HUES6 (cell line): ENCODE measurements at regions not wholly inside any gene's neighbourhood (a gene's known extent, or its start where the extent isn't known, plus 50 kb on each side); places are given as distances from the start of the nearest gene placed in this dataset.

Experiments
- H3K27ac ChIP-seq: 2 replicates; pipeline ENCODE4 v1.7.0; 2013; ENCODE audit warnings: low read depth, mild to moderate bottlenecking, low read length, inconsistent platforms
- H3K27me3 ChIP-seq: 2 replicates; pipeline ENCODE4 v1.6.1; 2013; ENCODE audit warnings: low read length; ENCODE audit not compliant: control insufficient read depth, insufficient read depth
- H3K36me3 ChIP-seq: 2 replicates; pipeline ENCODE4 v1.6.1; 2013; ENCODE audit warnings: low read length; ENCODE audit not compliant: control insufficient read depth, insufficient read depth
- H3K4me1 ChIP-seq: 2 replicates; pipeline ENCODE4 v1.6.1; 2013; ENCODE audit warnings: low read length; ENCODE audit not compliant: control insufficient read depth, insufficient read depth
- H3K4me3 ChIP-seq: 2 replicates; pipeline ENCODE4 v1.5.1; 2013; ENCODE audit warnings: low read depth, low read length
- H3K9ac ChIP-seq: one replicate; pipeline ENCODE4 v1.6.1; 2013; ENCODE audit warnings: mild to moderate bottlenecking, low read length
- H3K9me3 ChIP-seq: 2 replicates; pipeline ENCODE4 v1.6.1; 2013; ENCODE audit warnings: low read depth, low read length; ENCODE audit not compliant: control insufficient read depth, insufficient read depth

DNA sequence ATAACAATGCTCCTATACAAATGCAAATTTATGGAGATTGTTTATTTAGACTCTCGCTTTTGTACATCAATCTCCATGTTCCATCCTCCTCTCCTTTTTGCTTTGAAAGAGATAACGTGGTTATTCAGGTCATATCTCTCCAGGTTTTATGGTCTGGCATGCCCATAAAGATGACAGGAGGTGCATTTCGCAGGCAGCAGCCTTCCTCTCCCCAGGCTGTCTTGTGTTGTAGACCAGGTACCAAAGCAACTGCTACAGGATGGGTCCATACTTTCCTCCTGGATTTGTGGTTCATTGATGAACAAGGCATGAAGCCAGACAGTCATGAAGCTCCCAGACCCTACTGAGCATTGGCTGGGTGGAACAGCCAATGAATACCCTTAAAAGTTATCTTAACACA lies 400.2 kb upstream of the NPVF start:
- Histone ChIP-seq H3K9me3 (no peaks in the 10 kb centered on the region), H3K27me3 (no peaks in the 10 kb centered on the region), H3K4me3 (no peak overlapping the region), H3K36me3 (no peaks in the 10 kb centered on the region), H3K27ac (no peak overlapping the region), H3K4me1 (peaks cover 7% of the 10 kb centered on the region), H3K9ac (no peak overlapping the region)

- Histone ChIP-seq H3K9ac (no peak overlapping the region), H3K27ac (no peak overlapping the region), H3K4me3 (no peak overlapping the region), H3K4me1 (peaks cover 7% of the 10 kb centered on the region), H3K27me3 (no peaks in the 10 kb centered on the region), H3K36me3 (no peaks in the 10 kb centered on the region), H3K9me3 (no peaks in the 10 kb centered on the region)
These were observed 404.3 kb upstream of the NPVF start for GRCh38 chr7:25632616-25633015.

- Histone ChIP-seq H3K9me3 (no peaks in the 10 kb centered on the region), H3K27me3 (no peaks in the 10 kb centered on the region), H3K4me1 (peaks cover 1% of the 10 kb centered on the region), H3K9ac (no peak overlapping the region), H3K36me3 (no peaks in the 10 kb centered on the region), H3K27ac (no peak overlapping the region), H3K4me3 (no peak overlapping the region)
These were observed 405.2 kb upstream of the NPVF start for GRCh38 chr7:25633426-25634036.

GRCh38 chr7:25636168-25636567 lies 407.9 kb upstream of the NPVF start:
- H3K4me1 ChIP-seq, result no peaks in the 10 kb centered on the region
- no peak overlapping the region for H3K9ac ChIP-seq
- H3K4me3 ChIP-seq, result no peak overlapping the region
- H3K36me3 ChIP-seq, result no peaks in the 10 kb centered on the region
- H3K27me3 ChIP-seq, result no peaks in the 10 kb centered on the region
- no peak overlapping the region for H3K27ac ChIP-seq
- no peaks in the 10 kb centered on the region for H3K9me3 ChIP-seq

GRCh38 chr7:25636871-25637283 lies 408.6 kb upstream of the NPVF start:
- Histone ChIP-seq H3K9me3 (no peaks in the 10 kb centered on the region), H3K27ac (no peak overlapping the region), H3K4me3 (no peak overlapping the region), H3K4me1 (no peaks in the 10 kb centered on the region), H3K36me3 (no peaks in the 10 kb centered on the region), H3K9ac (no peak overlapping the region), H3K27me3 (no peaks in the 10 kb centered on the region)

GRCh38 chr7:25638068-25638467 lies 409.8 kb upstream of the NPVF start:
- H3K4me3 ChIP-seq, result no peak overlapping the region
- H3K4me1 ChIP-seq, result no peaks in the 10 kb centered on the region
- no peaks in the 10 kb centered on the region for H3K27me3 ChIP-seq
- no peaks in the 10 kb centered on the region for H3K9me3 ChIP-seq
- H3K9ac ChIP-seq, result no peak overlapping the region
- H3K36me3 ChIP-seq, result no peaks in the 10 kb centered on the region
- no peak overlapping the region for H3K27ac ChIP-seq

DNA sequence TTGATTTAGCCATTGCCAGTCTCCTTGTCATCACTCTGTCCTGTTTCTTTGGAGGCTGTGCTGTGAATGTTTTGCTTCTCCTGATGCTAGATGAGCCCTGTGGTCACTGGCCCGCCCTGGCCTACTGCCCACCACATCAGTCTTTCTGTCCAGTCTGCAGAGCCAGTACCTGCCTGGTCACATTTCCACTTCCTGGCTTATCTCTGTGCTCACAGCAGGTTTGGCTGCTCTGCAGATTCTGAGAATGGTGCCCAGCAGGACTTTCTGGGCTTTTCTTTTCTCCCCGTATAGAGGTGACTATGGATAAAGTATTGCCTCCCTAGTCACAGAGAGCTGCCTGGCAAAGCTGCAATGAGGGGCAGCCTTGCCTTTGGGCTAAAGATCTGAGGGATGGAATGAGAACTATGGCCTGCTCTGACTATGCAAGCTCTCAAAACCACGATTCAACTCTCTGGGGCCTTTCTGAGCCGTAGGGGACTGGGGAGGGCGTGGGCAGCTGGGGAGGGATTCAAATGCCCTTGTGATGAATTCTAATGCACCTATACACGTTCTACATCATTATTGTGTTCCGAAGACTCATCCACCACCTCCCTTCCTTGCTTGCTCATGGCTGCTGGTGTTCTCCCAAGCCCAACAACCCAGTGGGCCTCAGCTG lies 410.4 kb upstream of the NPVF start:
- no peak overlapping the region for H3K27ac ChIP-seq
- no peaks in the 10 kb centered on the region for H3K4me1 ChIP-seq
- H3K9ac ChIP-seq, result no peak overlapping the region
- no peaks in the 10 kb centered on the region for H3K36me3 ChIP-seq
- no peaks in the 10 kb centered on the region for H3K27me3 ChIP-seq
- no peaks in the 10 kb centered on the region for H3K9me3 ChIP-seq
- no peak overlapping the region for H3K4me3 ChIP-seq

GRCh38 chr7:25642849-25643248 lies 414.6 kb upstream of the NPVF start:
- H3K9ac ChIP-seq, result no peak overlapping the region
- H3K4me3 ChIP-seq, result no peak overlapping the region
- no peaks in the 10 kb centered on the region for H3K27me3 ChIP-seq
- no peak overlapping the region for H3K27ac ChIP-seq
- no peaks in the 10 kb centered on the region for H3K9me3 ChIP-seq
- H3K36me3 ChIP-seq, result no peaks in the 10 kb centered on the region
- no peaks in the 10 kb centered on the region for H3K4me1 ChIP-seq

GRCh38 chr7:25643286-25643685 lies 415.0 kb upstream of the NPVF start:
- H3K27ac ChIP-seq, result no peak overlapping the region
- H3K27me3 ChIP-seq, result no peaks in the 10 kb centered on the region
- H3K9me3 ChIP-seq, result no peaks in the 10 kb centered on the region
- no peaks in the 10 kb centered on the region for H3K36me3 ChIP-seq
- no peak overlapping the region for H3K9ac ChIP-seq
- no peaks in the 10 kb centered on the region for H3K4me1 ChIP-seq
- H3K4me3 ChIP-seq, result no peak overlapping the region

- Histone ChIP-seq H3K36me3 (no peaks in the 10 kb centered on the region), H3K27me3 (no peaks in the 10 kb centered on the region), H3K27ac (no peak overlapping the region), H3K9me3 (no peaks in the 10 kb centered on the region), H3K4me1 (no peaks in the 10 kb centered on the region), H3K4me3 (no peak overlapping the region), H3K9ac (no peak overlapping the region)
These were observed 415.6 kb upstream of the NPVF start for GRCh38 chr7:25643770-25644394.

DNA sequence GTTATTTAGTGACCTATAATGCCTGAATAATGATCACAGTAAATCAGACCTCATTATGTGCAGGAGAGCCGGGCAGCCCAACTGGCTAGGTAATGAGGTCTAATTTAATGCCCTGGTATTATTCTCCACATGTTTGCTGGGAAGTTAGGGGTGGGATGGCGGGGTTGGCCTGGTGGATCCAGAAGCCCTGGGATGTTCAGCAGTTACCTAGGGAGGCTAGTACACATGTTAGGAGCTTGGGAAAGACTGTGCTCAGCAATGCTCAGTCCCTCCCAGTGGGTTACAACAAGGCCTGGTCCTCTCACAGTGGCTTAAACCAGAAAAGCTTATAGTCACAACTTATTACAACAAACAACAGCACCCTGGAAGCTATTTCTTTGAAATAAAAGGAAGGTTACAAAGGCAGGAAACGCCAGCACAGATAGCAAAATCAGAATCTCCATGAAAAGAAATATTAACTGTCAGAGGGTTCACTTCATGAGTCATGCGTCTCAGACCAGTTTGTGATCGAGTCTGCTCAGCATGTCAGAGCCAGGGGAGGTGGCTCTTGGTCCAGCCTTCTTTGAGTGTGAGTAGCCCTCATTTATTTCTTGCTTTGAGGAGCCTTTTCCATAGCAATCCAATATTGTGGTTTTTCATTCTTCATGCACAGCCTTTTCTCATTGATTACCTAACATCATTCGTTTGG lies 418.6 kb upstream of the NPVF start:
- Histone ChIP-seq H3K27ac (no peak overlapping the region), H3K36me3 (no peaks in the 10 kb centered on the region), H3K4me1 (no peaks in the 10 kb centered on the region), H3K4me3 (no peak overlapping the region), H3K27me3 (no peaks in the 10 kb centered on the region), H3K9me3 (no peaks in the 10 kb centered on the region), H3K9ac (no peak overlapping the region)
